Gastroesophageal sphincter (tissue), 3 donors: ENCODE measurements at regions not wholly inside any gene's neighbourhood (a gene's known extent, or its start where the extent isn't known, plus 50 kb on each side); places are given as distances from the start of the nearest gene placed in this dataset.

ENCODE experiments used
- EP300 ChIP-seq: sonication (generic); formaldehyde crosslinking; IDR thresholded peaks from one replicate; pipeline ENCODE4 v1.6.1; 2017; ENCODE audit warnings: antibody characterized with exemption, mild to moderate bottlenecking
- POLR2A ChIP-seq, 2 donors: fragments of 450-650 bp; IDR thresholded peaks; one replicate each; pipeline ENCODE4 v1.6.1; 2017; ENCODE audit warnings: antibody characterized with exemption in 2 of 2, mild to moderate bottlenecking in 2 of 2, moderate library complexity in 1 of 2
- POLR2AphosphoS5 ChIP-seq: sonication (generic); formaldehyde crosslinking; IDR thresholded peaks from one replicate; pipeline ENCODE4 v1.6.1; 2017; ENCODE audit warnings: antibody characterized with exemption
- TF ChIP-seq, protein P1 (sequence below), 4 experiments: fragments of 200-600 bp in 2 of 4; fragments of 450-650 bp in 2 of 4; sonication (generic) in 1 of 4; IDR thresholded peaks; one replicate each; pipeline ENCODE4 v1.5.1; 2017 to 2019; ENCODE audit warnings: antibody characterized with exemption in 4 of 4, mild to moderate bottlenecking in 2 of 4, moderate library complexity in 2 of 4

DNA sequence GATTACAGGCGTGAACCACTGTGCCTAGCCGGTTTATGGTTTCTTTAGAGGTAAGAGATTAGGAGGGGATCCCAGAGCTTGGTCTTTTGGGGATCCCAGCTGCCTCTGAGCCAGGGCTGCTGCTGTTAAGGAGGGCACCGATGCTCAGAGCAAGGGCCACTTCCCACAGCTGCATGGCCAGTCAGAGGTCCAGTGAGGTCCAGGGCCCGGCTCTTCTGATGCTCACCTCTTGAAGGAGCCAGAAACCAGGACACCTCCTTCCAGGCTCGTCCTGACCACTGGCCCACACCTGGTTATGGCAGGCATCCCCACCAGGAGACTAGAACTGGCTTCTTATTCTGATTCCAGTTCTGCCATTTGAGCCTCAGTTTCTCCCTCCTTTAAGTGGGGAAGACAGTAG is 149.0 kb downstream of the TEX29 start:
- no peak for TF ChIP-seq POLR2AphosphoS5
- TF ChIP-seq, protein P1, sequence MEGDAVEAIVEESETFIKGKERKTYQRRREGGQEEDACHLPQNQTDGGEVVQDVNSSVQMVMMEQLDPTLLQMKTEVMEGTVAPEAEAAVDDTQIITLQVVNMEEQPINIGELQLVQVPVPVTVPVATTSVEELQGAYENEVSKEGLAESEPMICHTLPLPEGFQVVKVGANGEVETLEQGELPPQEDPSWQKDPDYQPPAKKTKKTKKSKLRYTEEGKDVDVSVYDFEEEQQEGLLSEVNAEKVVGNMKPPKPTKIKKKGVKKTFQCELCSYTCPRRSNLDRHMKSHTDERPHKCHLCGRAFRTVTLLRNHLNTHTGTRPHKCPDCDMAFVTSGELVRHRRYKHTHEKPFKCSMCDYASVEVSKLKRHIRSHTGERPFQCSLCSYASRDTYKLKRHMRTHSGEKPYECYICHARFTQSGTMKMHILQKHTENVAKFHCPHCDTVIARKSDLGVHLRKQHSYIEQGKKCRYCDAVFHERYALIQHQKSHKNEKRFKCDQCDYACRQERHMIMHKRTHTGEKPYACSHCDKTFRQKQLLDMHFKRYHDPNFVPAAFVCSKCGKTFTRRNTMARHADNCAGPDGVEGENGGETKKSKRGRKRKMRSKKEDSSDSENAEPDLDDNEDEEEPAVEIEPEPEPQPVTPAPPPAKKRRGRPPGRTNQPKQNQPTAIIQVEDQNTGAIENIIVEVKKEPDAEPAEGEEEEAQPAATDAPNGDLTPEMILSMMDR (IDR thresholded peaks at IDR 0.05) = no peak
- no peak for TF ChIP-seq POLR2A (IDR thresholded peaks at IDR 0.05)
- no peak for TF ChIP-seq EP300
